ENCODE measurements at regions not wholly inside any gene's neighbourhood (a gene's known extent, or its start where the extent isn't known, plus 50 kb on each side); places are given as distances from the start of the nearest gene placed in this dataset.

DNA sequence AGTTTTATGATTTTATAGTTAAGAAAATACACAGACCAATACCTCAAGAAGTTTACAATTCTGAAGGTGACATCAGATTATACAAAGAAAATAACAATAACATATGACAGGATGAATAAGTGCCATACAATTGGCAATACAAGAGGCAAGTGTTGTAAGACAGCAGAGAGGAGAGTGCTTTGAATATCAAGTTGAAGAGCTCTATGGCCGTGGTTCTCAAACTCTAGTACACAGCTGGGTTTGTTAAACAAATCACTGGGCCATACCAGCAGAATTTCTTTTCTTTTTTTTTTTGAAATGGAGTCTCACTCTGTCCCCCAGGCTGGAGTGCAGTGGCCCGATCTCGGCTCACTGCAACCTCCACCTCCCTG lies 167.1 kb upstream of the NECTIN3 start:
- TF ChIP-seq, protein P1, sequence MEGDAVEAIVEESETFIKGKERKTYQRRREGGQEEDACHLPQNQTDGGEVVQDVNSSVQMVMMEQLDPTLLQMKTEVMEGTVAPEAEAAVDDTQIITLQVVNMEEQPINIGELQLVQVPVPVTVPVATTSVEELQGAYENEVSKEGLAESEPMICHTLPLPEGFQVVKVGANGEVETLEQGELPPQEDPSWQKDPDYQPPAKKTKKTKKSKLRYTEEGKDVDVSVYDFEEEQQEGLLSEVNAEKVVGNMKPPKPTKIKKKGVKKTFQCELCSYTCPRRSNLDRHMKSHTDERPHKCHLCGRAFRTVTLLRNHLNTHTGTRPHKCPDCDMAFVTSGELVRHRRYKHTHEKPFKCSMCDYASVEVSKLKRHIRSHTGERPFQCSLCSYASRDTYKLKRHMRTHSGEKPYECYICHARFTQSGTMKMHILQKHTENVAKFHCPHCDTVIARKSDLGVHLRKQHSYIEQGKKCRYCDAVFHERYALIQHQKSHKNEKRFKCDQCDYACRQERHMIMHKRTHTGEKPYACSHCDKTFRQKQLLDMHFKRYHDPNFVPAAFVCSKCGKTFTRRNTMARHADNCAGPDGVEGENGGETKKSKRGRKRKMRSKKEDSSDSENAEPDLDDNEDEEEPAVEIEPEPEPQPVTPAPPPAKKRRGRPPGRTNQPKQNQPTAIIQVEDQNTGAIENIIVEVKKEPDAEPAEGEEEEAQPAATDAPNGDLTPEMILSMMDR (IDR thresholded peaks at IDR 0.05): no peak
- no peak for TF ChIP-seq POLR2AphosphoS5 (IDR thresholded peaks at IDR 0.05)

Measured in prostate gland (tissue), 2 donors.